ENCODE measurements at regions not wholly inside any gene's neighbourhood (a gene's known extent, or its start where the extent isn't known, plus 50 kb on each side); places are given as distances from the start of the nearest gene placed in this dataset.
A peak's percentile ranks its signal among the peaks of the same experiment; 100 is the strongest.

DNA sequence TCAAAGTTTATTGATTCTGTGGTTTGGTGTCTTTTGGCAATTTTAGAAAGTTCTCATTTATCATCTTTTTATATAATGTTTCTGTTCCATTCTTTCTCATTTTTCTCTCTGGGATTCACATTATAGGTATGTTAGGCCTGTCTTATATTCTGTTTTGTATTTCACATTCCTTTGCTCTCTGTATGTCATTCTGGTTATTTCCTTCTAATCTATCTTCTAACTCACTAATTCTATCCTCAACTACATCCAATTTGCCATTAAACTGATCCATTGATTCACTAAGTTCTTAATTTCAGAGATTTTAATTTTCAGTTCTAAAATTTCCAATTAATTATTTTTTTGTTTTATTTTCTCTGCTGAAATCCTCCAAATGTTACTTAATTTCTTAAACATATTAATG, 234.8 kb downstream of the FOXD2 start:
- no peak for DNase-seq

DNA sequence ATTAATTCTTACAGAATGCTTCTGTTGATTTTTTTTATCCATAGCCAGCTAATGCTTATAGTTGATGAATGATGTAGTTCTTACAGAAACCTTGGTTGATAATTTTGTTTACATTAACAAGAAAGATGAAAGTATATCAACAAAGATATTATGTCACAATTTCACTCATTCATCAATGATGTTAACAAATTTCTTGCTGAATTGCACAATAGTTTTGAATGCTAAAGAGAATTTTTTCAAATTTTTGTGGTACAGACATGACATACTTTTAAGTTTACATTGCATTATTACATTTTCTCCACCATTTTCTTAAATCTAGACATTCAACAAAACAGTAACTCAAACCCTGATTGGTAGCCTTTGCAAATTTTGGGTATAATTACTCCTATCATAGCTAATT, 236.3 kb downstream of the FOXD2 start:
- DNase-seq = no peak

DNA sequence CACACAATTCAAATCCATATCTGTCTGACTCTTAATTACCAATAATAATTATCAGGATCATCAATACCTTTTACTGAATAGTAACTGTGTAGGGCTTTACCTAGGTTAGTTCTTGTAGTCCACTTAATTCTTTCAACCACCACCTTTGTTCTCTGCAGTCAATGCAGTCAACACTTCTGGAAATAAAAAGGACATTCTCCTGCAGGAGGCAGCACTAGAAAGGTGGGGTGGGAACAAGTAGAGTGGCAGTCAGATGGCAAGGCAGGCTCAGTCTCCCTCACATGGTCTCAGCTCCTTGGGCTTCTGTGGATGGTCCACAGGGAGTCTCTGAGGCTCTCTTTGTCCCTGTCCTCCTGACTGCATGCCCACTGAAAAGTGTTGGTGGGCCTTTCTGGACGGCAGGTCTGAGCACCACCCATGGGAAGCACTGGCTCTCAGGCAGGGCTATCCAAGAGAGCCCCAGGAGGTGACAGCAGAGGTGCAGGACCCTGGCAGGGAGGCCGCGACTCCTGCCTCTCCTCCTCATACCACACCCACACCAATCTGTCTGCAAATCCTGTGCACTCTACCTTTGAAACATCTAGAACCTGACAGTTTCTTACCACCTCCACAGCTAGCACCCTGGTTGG, 237.3 kb downstream of the FOXD2 start:
- DNase-seq = no peak

DNA sequence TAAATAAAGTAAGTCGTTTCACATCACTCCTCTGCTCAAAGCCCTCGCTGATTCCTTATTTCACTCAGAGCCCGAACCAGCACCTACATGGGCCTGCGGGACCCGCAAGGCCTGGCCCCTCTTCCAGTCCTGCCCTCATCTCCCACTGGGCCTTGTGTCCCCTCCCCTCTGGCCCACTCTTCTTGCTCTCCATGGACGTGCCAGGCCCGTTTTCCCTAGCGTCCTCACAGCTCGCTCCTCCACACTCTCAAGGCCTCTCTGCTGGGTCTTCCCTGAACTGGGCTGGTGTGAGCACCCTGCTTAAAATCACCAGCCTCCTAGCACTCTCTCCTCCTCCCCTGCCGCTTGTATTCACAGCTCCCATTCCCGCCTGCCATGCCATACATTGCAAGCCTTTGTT, 237.9 kb downstream of the FOXD2 start:
- no peak for DNase-seq

DNA sequence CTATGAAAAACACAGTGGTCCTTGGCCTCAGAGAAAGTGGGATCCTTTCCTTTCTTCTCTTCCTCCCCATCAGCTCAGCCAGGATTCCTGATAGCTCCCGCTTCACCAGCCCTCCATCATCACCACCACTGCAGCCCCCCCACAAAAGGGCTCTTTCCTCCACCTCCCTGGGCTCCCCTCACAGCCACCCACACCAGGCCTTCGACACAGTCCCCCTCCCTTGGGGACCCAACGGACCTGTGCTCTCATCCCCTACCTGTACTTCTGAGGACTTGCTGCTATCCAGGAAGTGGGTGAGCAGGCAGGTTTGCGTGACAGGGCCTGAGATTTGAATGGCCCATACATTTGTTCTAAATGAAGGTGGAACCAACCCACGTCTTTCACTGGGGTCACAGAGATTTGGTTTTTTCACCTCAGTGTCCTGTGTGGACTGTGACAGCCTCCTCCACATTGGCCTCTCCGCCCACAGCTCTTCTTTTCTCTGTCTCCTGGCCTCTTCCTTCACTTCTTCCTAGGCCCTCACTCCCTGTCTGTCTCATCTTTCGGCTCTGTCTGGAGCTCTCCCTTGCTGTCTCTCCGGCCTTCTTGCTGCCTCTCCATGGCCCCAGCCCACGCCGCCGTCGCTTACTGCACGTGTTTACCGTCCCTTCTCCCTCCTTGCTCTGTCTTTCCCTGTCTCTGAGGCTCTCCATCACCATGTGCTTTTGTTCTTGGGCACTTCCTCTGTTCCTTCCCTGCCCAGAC, 238.6 kb downstream of the FOXD2 start:
- no peak for DNase-seq

DNA sequence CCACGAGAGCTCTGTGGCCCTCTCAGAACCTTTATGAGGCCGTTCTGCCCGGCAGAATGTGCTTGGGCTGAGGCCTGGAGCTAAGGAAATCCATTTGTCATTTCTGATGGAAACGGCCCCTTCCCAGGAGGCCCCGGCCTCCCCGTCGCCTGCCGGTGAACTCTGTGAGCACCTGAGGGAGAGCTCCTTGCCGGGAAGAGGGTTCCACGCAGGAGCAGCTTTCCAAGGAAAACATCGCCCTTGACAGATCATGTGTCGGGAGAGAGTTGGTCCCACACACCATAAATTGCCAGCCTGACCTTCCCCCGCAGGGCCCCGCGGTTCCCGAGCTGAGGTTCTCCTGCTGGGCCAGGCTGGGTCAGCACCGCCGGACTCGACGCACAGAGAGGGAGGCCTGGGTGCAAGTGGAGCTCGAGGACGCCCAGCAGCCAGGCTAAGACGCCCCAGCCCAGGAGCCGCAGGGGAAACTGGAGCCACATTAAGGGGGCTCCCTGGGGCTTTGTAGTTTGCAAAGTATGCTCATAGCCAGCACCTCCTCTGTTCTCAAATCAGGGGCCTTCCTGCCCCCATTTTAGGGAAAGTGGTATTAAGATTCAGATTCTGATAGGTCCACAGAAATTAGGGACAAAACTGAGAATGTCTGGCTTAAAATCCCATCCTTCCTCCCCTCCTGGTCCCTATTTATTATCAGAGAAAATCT, 239.5 kb downstream of the FOXD2 start:
- DNase-seq = no peak

DNA sequence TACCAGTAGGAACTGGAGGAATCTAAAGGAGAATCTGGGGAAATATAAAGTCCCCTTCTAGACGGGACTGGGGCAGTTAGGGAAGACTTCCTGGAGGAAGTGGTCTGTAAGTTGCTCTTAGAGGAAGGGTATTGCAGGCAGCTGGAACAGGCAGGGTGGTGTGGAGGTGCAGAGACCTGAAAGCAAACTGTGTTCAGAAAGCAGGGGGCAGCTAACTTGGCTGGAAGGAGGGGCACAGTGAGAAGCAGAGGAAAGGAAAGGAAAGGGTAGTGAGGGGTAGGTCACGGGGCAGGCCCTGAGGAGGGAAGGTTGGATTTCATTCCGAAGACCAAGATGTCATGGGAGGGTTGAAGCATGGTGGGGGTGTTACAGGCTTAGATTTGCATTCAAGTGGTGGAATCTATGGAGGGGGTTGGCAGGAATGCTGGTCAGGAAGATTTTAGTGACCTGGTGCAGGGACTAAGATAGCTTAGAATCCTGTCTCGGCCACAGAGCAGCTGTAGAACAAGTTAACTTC, 240.7 kb downstream of the FOXD2 start:
- DNase-seq = no peak

DNA sequence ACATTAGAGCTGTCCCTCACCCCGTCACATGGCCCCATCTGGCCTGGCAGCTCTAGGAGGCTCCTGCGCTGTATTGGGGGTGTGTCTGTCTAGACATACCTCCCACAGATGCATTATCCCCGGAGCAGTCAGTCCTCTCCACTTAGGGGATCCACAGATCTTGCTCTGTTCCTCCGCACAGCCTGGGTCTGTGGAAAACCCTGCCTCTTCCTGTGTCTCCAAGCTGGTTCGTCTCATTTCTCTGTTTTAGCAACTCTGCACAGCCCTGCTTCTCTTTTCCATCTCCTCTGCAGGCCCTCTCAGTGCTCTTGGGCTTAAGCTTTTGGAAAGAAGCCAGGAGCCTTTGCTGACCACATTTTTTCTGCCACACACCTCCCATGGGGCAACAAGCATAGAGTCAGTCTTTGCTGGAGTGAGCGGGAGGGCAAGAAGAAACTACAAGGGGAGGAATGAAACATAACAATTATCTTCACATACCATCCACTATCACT, 241.5 kb downstream of the FOXD2 start:
- peak; percentile 4 for DNase-seq

DNA sequence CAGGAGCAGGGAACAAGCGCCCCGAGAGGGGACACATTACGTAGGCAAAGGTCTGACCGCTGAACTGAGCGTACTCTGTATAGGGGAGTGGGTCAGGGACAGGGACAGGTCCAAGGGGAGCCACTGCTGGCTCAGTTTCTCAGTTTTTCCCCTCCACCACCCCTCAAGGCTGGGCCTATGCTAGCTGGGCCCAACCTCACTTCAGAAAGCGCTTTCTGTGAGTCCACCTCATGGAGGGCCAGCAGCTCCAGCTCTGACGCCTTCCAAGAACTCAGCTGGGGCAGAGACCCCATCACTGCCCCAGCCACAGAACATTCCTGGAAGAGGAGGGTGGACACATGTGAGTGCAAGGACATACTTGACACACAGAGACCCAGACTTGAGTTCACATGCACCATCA, 242.0 kb downstream of the FOXD2 start:
- no peak for DNase-seq

DNA sequence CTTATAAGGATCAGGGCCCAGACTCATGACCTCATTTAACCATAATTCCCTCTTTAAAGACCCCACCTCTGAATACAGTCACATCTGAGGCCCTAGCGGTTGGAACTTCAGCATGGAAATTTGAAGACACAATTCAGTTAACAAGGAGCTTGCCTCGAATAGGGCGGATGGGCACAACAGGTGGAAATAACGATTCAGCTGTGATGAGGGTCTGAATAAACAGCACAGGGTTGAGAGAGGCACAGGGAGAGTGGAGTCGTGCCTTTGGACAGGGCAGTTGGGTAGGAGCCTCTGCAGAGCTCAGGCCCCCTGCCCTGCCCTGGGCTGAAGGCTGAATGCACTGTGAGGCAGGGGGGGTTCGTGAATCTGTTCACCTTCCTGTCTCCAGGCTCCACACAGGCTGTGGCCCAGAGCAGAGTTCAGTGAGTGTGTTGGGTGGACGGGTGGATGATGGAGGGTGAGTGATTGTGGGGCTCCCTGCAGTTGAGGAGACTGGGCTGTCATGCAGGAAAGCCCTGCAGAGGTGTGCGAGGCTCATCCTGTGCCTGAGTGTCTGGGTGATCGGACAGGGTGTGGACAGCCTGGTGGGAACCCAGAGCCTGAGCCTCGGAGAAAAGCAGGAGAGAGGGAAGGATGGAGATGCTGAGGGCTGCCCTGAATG, 243.1 kb downstream of the FOXD2 start:
- no peak for DNase-seq

DNA sequence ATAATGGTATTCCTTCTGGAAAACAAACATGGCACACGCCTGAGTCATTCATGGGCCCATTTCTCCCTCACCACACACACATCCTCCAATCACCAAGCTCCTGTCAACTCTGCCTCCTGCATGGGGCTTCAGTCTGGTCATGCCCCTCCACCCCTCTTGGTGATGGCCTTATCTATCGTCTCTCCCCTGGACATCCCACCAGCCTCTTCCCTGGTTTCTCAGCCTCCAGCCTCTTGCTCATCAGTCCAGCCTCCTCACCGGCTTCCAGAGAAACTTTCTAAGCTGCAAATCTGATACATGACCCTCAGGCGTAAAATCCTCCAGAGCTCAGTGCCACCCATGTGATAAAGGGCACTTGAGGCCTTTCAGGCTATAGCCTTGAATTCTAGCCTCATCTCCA, 243.9 kb downstream of the FOXD2 start:
- no peak for DNase-seq

DNA sequence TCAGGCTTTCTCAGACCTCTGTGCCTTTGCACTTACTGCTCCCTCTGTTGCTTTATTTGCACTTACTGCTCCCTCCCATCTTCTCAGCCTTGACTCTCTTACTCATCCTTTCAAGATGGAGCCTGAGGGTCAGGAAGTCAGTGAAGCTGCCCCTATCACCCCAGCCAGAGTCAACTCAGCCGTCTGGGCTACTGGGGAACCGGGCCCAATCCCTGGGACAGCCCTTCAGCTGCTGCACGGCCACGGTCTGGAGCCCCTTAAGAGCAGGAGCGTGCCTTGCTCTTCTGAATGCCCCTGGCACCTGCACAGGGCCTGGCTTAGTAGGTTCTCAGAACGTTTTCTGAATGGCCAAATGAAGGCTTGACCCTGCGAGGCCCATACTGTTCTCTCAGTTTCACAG, 244.4 kb downstream of the FOXD2 start:
- DNase-seq = no peak

DNA sequence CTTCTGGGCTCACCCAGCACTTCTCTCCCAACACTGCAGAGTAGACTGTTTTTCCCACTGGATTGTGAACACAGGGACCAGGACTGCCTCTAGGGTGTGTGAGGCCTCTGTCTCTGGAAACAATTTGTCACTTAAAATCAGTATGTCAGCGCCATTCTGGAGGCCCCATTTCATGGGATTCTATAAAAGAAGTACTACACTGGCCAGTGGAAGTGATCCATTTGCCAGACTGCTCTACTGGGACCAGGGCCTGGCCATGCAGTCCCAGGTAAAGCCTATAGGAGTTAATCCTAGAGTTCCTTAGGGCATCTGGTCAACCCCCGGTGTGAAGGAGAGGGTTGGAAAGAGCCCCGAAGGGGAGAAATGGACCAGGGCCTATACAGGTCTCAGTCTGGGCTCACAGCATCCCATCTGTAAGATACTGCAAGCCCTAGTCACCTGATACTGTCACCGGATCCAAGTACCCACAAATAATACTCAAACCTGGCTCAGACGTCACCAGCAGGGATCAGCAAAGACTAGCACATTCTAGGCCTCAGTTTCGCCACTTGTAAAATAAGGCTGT, 245.0 kb downstream of the FOXD2 start:
- no peak for DNase-seq

DNA sequence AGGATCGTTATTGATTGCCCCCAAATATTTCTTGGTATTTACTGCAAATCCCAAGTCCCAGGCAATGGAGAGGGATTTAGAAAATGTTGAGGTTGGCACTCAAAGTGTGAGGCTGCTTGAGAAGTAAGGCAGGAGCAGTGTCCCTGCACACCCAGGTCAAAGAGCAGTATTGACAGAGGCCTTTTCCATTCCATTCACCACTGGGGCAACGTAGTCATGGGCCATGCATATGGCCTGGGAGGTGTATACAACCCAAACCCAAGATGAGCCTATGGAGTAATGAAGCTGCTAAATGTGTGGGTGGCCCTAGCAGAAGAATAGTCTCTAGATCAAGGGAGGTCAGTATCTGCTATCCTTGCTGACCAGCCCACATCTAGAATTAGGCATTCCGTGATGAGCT, 245.6 kb downstream of the FOXD2 start:
- no peak for DNase-seq

DNA sequence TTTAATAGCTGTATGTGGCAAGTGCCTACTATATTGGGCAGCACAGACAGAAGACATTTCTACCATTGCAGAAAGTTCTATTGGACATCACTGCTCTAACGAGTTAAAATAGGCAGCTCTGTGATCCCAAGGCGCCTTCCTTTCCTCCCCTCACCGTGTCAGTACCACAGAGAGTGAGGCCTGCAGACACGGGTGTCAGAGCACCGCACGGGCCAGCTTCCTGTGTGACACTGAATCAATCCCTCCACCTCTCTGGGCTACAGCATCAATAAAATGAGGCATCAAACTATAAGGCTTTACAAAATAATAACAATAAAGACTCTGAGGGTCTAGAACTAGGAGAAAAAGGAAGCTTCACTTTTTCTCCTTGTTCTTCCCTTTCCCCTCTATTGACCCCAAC, 246.7 kb downstream of the FOXD2 start:
- no peak for DNase-seq

DNA sequence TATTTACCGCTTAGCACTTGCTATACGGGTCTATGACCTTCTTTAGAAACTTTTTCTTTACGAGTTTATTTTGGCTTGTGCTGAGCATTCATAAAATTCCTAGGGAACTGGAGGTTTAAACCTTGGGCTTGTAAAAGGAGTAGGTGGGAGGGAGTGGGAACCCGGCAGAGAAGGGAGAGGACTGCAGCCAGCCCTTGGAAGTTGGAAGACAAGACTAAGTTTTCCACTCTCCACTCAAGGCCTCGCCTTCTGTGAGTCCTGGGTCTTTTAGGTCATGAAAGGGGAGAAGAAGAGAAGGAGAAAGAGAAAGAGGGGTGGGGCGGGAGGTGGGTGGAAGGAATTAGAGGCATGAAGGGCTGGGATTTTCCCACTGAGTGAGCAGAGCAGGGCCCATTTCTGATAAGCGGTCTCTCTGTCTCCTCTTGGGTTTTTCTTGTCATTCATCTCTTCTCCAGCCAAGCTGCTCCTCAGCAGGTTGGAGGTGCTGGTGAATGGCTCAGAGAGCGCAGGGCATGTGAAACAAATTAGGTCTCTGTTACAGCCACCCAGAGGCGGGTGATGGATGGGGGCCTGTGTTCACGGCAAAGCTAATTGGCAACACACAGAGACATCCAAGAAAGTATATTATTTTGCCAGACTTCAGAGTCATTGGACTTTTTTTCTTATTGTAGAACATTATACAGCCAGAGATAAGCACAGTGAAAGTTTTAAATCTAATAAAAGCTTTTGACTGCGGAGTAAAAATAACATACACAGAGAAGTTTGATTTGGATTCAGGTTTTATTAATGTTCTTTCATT, 247.3 kb downstream of the FOXD2 start:
- DNase-seq = peak; percentile 17

DNA sequence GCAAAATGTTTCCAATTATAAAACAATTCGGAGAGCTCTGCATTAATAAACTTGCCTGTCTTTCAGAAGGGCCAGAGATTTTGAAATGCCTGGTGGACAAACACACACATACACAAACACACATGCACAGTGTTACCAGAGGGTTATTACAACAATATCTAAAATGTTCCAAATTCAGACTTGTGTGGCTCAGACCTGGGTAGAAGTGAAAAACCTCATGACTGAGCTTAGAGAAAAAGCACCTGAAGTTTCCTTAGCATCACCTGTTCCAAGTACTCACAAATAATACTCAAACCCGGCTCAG, 247.9 kb downstream of the FOXD2 start:
- no peak for DNase-seq

DNA sequence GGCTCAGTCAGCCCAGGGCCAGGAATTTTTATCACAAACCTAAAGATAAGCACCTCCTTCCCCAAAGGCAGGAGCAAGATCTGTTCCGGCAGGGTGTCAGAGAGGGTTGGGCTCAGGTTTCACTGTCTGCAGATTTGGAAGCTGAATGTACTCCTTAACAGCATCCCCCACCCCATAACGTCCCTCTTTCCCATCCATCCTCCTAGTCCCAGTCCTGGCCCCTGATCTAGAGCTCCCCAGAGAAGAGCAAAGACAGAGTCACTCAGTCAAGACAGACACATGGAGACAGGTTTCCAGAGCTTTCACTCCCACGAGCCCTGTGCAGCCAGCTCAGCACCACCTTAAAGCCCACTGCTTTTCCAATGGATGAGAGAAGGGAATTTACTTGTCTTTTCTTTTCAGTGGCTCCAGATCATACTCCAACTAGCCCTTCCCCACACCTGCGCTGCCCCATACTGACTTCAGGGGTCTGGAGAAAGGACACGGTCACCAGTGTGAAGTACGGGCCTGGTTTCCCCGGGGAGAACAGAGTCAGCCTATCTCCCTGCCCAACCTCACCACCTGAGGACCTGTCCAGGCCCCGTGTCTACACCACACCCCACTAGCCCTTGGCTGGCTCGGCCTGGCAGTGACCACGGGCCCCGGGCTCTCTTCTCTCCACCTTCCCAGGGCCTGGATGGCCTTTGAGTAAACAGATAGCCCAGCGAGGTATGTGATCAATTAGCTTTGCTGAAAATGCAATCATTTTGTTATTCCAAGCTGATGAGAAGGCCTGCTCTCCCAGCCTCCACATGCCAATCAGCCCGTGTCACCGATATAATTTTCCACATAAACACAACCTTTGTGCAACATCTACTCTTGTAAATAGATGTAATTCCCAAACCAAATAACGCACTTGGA, 249.1 kb downstream of the FOXD2 start:
- DNase-seq = no peak

DNA sequence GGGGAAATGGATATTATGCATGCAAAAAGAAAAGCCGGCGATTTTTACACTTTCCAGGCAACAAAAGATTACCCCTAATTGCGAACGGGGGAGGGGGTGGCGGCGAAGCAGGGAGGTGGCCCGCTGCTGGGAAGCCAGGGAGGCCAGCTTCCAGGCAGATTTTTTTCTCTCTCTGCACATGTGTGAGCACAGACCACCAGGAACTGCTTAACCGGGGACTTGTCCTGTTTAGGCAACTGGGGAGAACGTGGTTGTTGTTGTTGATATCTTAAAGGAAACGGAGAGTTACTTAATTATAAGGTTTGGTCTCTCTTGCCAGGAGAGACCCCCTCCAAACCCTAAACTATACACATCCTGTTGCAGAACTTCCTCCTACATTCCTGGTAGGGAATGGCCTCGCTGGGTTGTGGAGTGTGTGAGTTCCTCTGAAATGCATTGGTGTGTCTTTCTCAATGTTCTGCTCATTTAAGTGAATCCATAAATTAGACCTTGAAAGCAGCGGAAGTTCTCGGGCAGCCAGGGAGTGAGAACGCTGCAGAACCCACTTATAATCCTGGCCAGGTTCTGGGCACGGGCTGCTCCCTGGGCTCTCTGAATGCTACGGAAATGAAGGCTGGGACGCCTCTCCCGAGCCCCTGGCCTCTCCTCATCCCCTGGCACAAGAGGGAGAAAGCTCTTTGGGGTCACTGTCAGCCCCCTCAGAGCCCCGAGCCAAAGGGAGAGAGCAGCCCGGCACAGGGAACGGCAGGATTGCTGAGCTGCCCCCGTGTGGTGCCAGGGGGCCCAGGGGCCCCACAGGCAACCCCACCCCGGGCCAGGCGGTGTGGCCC, 250.0 kb downstream of the FOXD2 start:
- DNase-seq = no peak
